ENCODE measurements at regions not wholly inside any gene's neighbourhood (a gene's known extent, or its start where the extent isn't known, plus 50 kb on each side); places are given as distances from the start of the nearest gene placed in this dataset.

DNA sequence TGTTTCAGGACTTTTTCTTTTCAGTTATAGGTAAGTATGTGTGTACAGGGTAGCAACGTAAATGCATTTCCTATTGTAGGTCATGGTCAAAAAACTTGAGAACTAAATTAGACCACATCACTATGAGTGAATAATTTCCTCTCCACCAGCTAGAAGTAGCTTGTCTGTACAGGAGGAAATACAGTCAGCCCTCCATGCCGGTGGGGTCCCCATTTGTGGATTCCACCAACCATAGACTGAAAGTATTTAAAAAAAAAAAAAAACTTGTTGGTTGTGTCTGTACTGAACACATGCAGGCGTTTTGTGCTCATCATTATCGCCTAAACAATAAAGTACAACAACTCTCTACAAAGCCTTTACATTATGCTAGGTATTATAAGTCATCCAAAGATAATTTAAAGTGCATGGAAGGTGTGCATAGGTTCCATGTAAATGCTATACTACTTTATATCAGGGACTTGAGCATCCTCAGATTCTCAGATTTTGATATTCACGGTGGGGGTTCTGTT lies 94.2 kb upstream of the NDUFV2 start:
- no peak overlapping the region for H3K4me3 Mint-ChIP-seq (ENCODE audit: low read depth)

GRCh38 chr18:9008709-9009635 lies 93.5 kb upstream of the NDUFV2 start:
- peaks cover 5% of the 10 kb centered on the region for H3K27me3 Mint-ChIP-seq
- H3K9me3 Mint-ChIP-seq (ENCODE audit: low read depth), result no peaks in the 10 kb centered on the region
- TF ChIP-seq CTCF (IDR thresholded peaks at IDR 0.05; ENCODE audit: unreplicated experiment), result no peak
- H3K27ac Mint-ChIP-seq, result no peak overlapping the region
- DNase-seq (ENCODE audit: low spot score, unreplicated experiment), result no peak
- H3K36me3 Mint-ChIP-seq (ENCODE audit: insufficient read depth), result no peaks in the 10 kb centered on the region
- no peak overlapping the region for H3K4me3 Mint-ChIP-seq (ENCODE audit: low read depth)
- no peaks in the 10 kb centered on the region for H3K4me1 Mint-ChIP-seq (ENCODE audit: low read depth)

More for the DNA sequence above, 94.2 kb upstream of the NDUFV2 start:
- no peak for TF ChIP-seq CTCF (IDR thresholded peaks at IDR 0.05; ENCODE audit: unreplicated experiment)
- H3K27me3 Mint-ChIP-seq, result peaks cover 5% of the 10 kb centered on the region
- H3K36me3 Mint-ChIP-seq (ENCODE audit: insufficient read depth), result no peaks in the 10 kb centered on the region
- no peak for DNase-seq (ENCODE audit: low spot score, unreplicated experiment)
- peaks cover 4% of the 10 kb centered on the region for H3K9me3 Mint-ChIP-seq (ENCODE audit: low read depth)
- H3K4me1 Mint-ChIP-seq (ENCODE audit: low read depth), result no peaks in the 10 kb centered on the region
- H3K27ac Mint-ChIP-seq, result no peak overlapping the region

GRCh38 chr18:9009703-9010488 lies 92.6 kb upstream of the NDUFV2 start:
- TF ChIP-seq CTCF (IDR thresholded peaks at IDR 0.05; ENCODE audit: unreplicated experiment), result no peak
- Mint-ChIP-seq H3K4me1 (ENCODE audit: low read depth) (no peaks in the 10 kb centered on the region), H3K9me3 (ENCODE audit: low read depth) (no peaks in the 10 kb centered on the region), H3K4me3 (ENCODE audit: low read depth) (no peak overlapping the region), H3K36me3 (ENCODE audit: insufficient read depth) (no peaks in the 10 kb centered on the region), H3K27me3 (peaks cover 5% of the 10 kb centered on the region), H3K27ac (no peak overlapping the region)
- no peak for DNase-seq (ENCODE audit: low spot score, unreplicated experiment)

DNA sequence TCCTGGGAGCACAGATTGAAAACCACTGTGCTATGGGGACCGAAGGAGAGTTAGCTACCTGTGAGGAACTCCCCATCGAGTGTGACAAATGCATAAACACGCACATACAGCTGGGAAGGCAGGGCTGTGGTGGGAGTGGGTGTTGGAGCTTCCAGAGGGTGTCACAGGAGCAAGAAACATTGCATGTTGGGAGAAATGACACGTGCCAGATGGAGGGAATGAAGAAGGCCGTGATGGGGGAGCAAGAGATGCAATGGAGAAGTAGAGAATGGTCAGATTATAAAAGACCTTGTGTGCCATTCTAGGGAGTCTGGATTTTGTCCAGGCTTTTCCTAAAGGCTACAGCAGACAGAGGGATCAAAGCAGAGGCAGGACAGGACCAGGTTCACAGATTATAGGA lies 91.1 kb upstream of the NDUFV2 start:
- Mint-ChIP-seq H3K27me3 (peaks cover 5% of the 10 kb centered on the region), H3K4me1 (ENCODE audit: low read depth) (peaks cover 2% of the 10 kb centered on the region), H3K36me3 (ENCODE audit: insufficient read depth) (no peaks in the 10 kb centered on the region), H3K27ac (no peak overlapping the region), H3K9me3 (ENCODE audit: low read depth) (no peaks in the 10 kb centered on the region), H3K4me3 (ENCODE audit: low read depth) (no peak overlapping the region)
- TF ChIP-seq CTCF (IDR thresholded peaks at IDR 0.05; ENCODE audit: unreplicated experiment), result no peak
- DNase-seq (ENCODE audit: low spot score, unreplicated experiment), result no peak

- Mint-ChIP-seq H3K4me3 (ENCODE audit: low read depth) (no peak overlapping the region), H3K27me3 (peaks cover 5% of the 10 kb centered on the region), H3K4me1 (ENCODE audit: low read depth) (peaks cover 2% of the 10 kb centered on the region), H3K9me3 (ENCODE audit: low read depth) (peaks cover under 1% of the 10 kb centered on the region), H3K36me3 (ENCODE audit: insufficient read depth) (no peaks in the 10 kb centered on the region), H3K27ac (no peak overlapping the region)
- no peak for DNase-seq (ENCODE audit: low spot score, unreplicated experiment)
- TF ChIP-seq CTCF (IDR thresholded peaks at IDR 0.05; ENCODE audit: unreplicated experiment), result no peak
These were observed 88.5 kb upstream of the NDUFV2 start for GRCh38 chr18:9013926-9014373.
